Muscle of leg (tissue), 3 donors: ENCODE measurements at regions not wholly inside any gene's neighbourhood (a gene's known extent, or its start where the extent isn't known, plus 50 kb on each side); places are given as distances from the start of the nearest gene placed in this dataset.

ENCODE experiments used
- DNase-seq: peaks from one replicate; pipeline ENCODE4 v3.0.0; 2013
- H3K27ac ChIP-seq: one replicate; pipeline ENCODE4 v1.5.1; 2013; ENCODE audit warnings: mild to moderate bottlenecking, low read length, control low read depth
- H3K27me3 ChIP-seq: one replicate; pipeline ENCODE4 v1.6.1; 2013; ENCODE audit warnings: low read length; ENCODE audit not compliant: control insufficient read depth, insufficient read depth
- H3K36me3 ChIP-seq: one replicate; pipeline ENCODE4 v1.6.1; 2013; ENCODE audit warnings: low read length; ENCODE audit not compliant: control insufficient read depth, insufficient read depth
- H3K4me1 ChIP-seq: one replicate; pipeline ENCODE4 v1.6.1; 2013; ENCODE audit warnings: low read length; ENCODE audit not compliant: control insufficient read depth, insufficient read depth
- H3K4me3 ChIP-seq: one replicate; pipeline ENCODE4 v1.5.1; 2013; ENCODE audit warnings: low read length, control low read depth
- H3K9me3 ChIP-seq: replicated peaks from 2 replicates; pipeline ENCODE4 v1.6.1; 2013; ENCODE audit warnings: low read depth, low read length; ENCODE audit not compliant: control insufficient read depth
- WGBS: methylation state at CpG from one replicate; pipeline ENCODE4 v1.1.5; 2013; ENCODE audit warnings: missing lambda C conversion rate; ENCODE audit not compliant: insufficient coverage; 5-methylcytosine and 5-hydroxymethylcytosine counted together

GRCh38 chr11:43580735-43581369 is 99.7 kb upstream of the HSD17B12 start:
- no peak for DNase-seq
- no peak overlapping the region for H3K27ac ChIP-seq
- H3K4me1 ChIP-seq: peaks cover 57% of the 10 kb centered on the region
- H3K27me3 ChIP-seq: peaks cover 91% of the 10 kb centered on the region
- under 1% methylated on average over 36 of the region's 39 CpGs for WGBS
- H3K9me3 ChIP-seq: no peaks in the 10 kb centered on the region
- H3K4me3 ChIP-seq: peak overlapping the region; percentile 25
- H3K36me3 ChIP-seq: no peaks in the 10 kb centered on the region

- Histone ChIP-seq H3K4me3 (peak overlapping the region; percentile 25), H3K4me1 (peaks cover 51% of the 10 kb centered on the region), H3K36me3 (no peaks in the 10 kb centered on the region), H3K27ac (no peak overlapping the region), H3K27me3 (peaks cover 85% of the 10 kb centered on the region), H3K9me3 (no peaks in the 10 kb centered on the region)
- 1% methylated on average over 22 of the region's 39 CpGs for WGBS
- no peak for DNase-seq
Measured at GRCh38 chr11:43581370-43582023, 99.0 kb upstream of the HSD17B12 start.

- Histone ChIP-seq H3K27me3 (peaks cover 77% of the 10 kb centered on the region), H3K9me3 (no peaks in the 10 kb centered on the region), H3K4me3 (no peak overlapping the region), H3K4me1 (peaks cover 44% of the 10 kb centered on the region), H3K27ac (no peak overlapping the region), H3K36me3 (no peaks in the 10 kb centered on the region)
- DNase-seq: no peak
- WGBS: 0% methylated on average over 4 of the region's 37 CpGs
Measured at GRCh38 chr11:43582024-43582862, 98.3 kb upstream of the HSD17B12 start.

- H3K27ac ChIP-seq: no peak overlapping the region
- 10% methylated on average over 22 of the region's 26 CpGs for WGBS
- no peak for DNase-seq
Measured at GRCh38 chr11:43582863-43583462, 97.6 kb upstream of the HSD17B12 start.

GRCh38 chr11:43583548-43583947 is 97.0 kb upstream of the HSD17B12 start:
- Histone ChIP-seq H3K9me3 (no peaks in the 10 kb centered on the region), H3K27me3 (peaks cover 64% of the 10 kb centered on the region), H3K4me1 (peaks cover 34% of the 10 kb centered on the region), H3K27ac (no peak overlapping the region), H3K4me3 (no peak overlapping the region), H3K36me3 (no peaks in the 10 kb centered on the region)
- DNase-seq: no peak
- WGBS: no CpG with 5 or more reads among the region's 6 CpGs

More at GRCh38 chr11:43582863-43583462, 97.6 kb upstream of the HSD17B12 start:
- Histone ChIP-seq H3K36me3 (no peaks in the 10 kb centered on the region), H3K4me3 (no peak overlapping the region), H3K9me3 (no peaks in the 10 kb centered on the region), H3K4me1 (peaks cover 38% of the 10 kb centered on the region), H3K27me3 (peaks cover 70% of the 10 kb centered on the region)

GRCh38 chr11:43585877-43586608 is 94.5 kb upstream of the HSD17B12 start:
- Histone ChIP-seq H3K4me1 (peaks cover 19% of the 10 kb centered on the region), H3K9me3 (no peaks in the 10 kb centered on the region), H3K27ac (no peak overlapping the region), H3K36me3 (no peaks in the 10 kb centered on the region), H3K4me3 (no peak overlapping the region), H3K27me3 (peaks cover 39% of the 10 kb centered on the region)
- DNase-seq: no peak
- no CpG with 5 or more reads among the region's 1 CpG for WGBS

- WGBS: no CpG with 5 or more reads among the region's 5 CpGs
- Histone ChIP-seq H3K9me3 (no peaks in the 10 kb centered on the region), H3K36me3 (no peaks in the 10 kb centered on the region), H3K27ac (no peak overlapping the region), H3K4me3 (no peak overlapping the region), H3K27me3 (peaks cover 2% of the 10 kb centered on the region), H3K4me1 (no peaks in the 10 kb centered on the region)
- DNase-seq: no peak
Measured at GRCh38 chr11:43589601-43590250, 90.8 kb upstream of the HSD17B12 start.

GRCh38 chr11:43601511-43601910 is 79.0 kb upstream of the HSD17B12 start:
- H3K4me1 ChIP-seq: no peaks in the 10 kb centered on the region
- no peaks in the 10 kb centered on the region for H3K36me3 ChIP-seq
- 50% methylated on average over 1 of the region's 1 CpG for WGBS
- H3K27ac ChIP-seq: peak overlapping the region; percentile 50
- no peaks in the 10 kb centered on the region for H3K9me3 ChIP-seq
- peak; percentile 42 for DNase-seq
- H3K4me3 ChIP-seq: no peak overlapping the region
- peaks cover 3% of the 10 kb centered on the region for H3K27me3 ChIP-seq

GRCh38 chr11:43602670-43603069 is 77.9 kb upstream of the HSD17B12 start:
- Histone ChIP-seq H3K4me3 (no peak overlapping the region), H3K27me3 (peaks cover 3% of the 10 kb centered on the region), H3K27ac (no peak overlapping the region), H3K36me3 (no peaks in the 10 kb centered on the region), H3K9me3 (no peaks in the 10 kb centered on the region), H3K4me1 (no peaks in the 10 kb centered on the region)
- WGBS: 70% methylated on average over 1 of the region's 2 CpGs
- DNase-seq: no peak
